ENCODE measurements at regions not wholly inside any gene's neighbourhood (a gene's known extent, or its start where the extent isn't known, plus 50 kb on each side); places are given as distances from the start of the nearest gene placed in this dataset.

GRCh38 chr2:49225126-49225525 lies 70.8 kb upstream of the FSHR start:
- H3K27me3 ChIP-seq: no peaks in the 10 kb centered on the region
- intact Hi-C loops (cut with DNase I): no loop called here

DNA sequence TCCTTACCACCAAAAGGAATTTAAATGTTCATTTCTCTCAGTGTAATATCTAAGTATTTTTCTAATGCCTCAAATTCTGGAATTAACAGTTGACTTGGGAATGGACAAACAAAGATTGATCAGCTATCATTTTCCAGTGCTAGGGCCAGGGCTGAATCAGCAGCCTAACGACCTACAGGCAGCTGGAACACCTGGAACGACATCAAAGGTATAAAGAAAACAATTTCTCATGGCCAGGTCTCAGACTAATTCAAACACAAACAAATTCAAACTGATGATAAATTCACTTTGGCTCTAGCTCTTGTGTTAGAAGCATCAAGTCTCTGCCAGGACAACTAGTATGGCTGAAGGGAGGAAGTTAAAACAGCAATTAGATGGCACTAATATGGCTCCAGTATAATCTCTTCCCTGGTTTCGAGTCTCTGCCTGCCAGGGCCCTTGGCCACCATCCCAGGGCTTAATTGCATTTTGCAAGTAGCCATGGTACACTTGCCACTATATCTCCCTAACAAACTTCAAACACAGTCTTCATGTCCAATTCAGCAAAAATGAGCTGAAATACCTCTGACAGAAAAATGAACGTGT lies 70.2 kb upstream of the FSHR start:
- Histone ChIP-seq H3K4me3 (no peak overlapping the region), H3K27me3 (no peaks in the 10 kb centered on the region), H3K9me3 (no peaks in the 10 kb centered on the region), H3K27ac (no peak overlapping the region), H3K4me1 (peaks cover 0 to 6% (median 2%) of the 10 kb centered on the region in 4 donors), H3K36me3 (no peaks in the 10 kb centered on the region)
- intact Hi-C loops (cut with DNase I): no loop called here
- 15 to 52% methylated on average over 4 of the region's 4 CpGs for WGBS, 2 donors
- TF ChIP-seq EP300 (IDR thresholded peaks at IDR 0.05) (no peak), POLR2AphosphoS5 (IDR thresholded peaks at IDR 0.05) (no peak), POLR2A (IDR thresholded peaks at IDR 0.05) (no peak), CTCF (IDR thresholded peaks at IDR 0.05) (no peak)
- DNase-seq: no peak

More at GRCh38 chr2:49225126-49225525, 70.8 kb upstream of the FSHR start:
- H3K4me3 ChIP-seq: no peak overlapping the region
- H3K27ac ChIP-seq: no peak overlapping the region
- no peaks in the 10 kb centered on the region for H3K36me3 ChIP-seq
- H3K4me1 ChIP-seq: peaks cover 0 to 6% (median 2%) of the 10 kb centered on the region in 4 donors
- no peak for DNase-seq
- no peak for TF ChIP-seq EP300 (IDR thresholded peaks at IDR 0.05)
- no peak for TF ChIP-seq POLR2A (IDR thresholded peaks at IDR 0.05)
- no peak for TF ChIP-seq CTCF (IDR thresholded peaks at IDR 0.05)
- no peaks in the 10 kb centered on the region for H3K9me3 ChIP-seq

GRCh38 chr2:49222975-49223528 lies 68.7 kb upstream of the FSHR start:
- no peaks in the 10 kb centered on the region for H3K9me3 ChIP-seq
- no peak for TF ChIP-seq POLR2A (IDR thresholded peaks at IDR 0.05)
- TF ChIP-seq EP300 (IDR thresholded peaks at IDR 0.05): no peak
- no peak for TF ChIP-seq POLR2AphosphoS5 (IDR thresholded peaks at IDR 0.05)
- no peak for TF ChIP-seq CTCF (IDR thresholded peaks at IDR 0.05)
- DNase-seq: no peak
- 54 to 87% methylated on average over 3 of the region's 3 CpGs for WGBS, 2 donors
- H3K4me1 ChIP-seq: peaks cover 0 to 6% (median 2%) of the 10 kb centered on the region in 4 donors
- H3K27ac ChIP-seq: no peak overlapping the region
- intact Hi-C loops (cut with DNase I): no loop called here
- H3K4me3 ChIP-seq: no peak overlapping the region
- H3K36me3 ChIP-seq: no peaks in the 10 kb centered on the region
- H3K27me3 ChIP-seq: no peaks in the 10 kb centered on the region

GRCh38 chr2:49219741-49220140 lies 65.4 kb upstream of the FSHR start:
- Histone ChIP-seq H3K4me1 (peaks cover 0 to 4% (median under 1%) of the 10 kb centered on the region in 4 donors), H3K27me3 (no peaks in the 10 kb centered on the region), H3K27ac (no peak overlapping the region), H3K9me3 (no peaks in the 10 kb centered on the region), H3K4me3 (no peak overlapping the region), H3K36me3 (no peaks in the 10 kb centered on the region)
- 88 to 94% methylated on average over 1 of the region's 1 CpG for WGBS, 2 donors
- no peak for DNase-seq
- intact Hi-C loops (cut with DNase I): no loop called here
- TF ChIP-seq CTCF (IDR thresholded peaks at IDR 0.05) (no peak), POLR2AphosphoS5 (IDR thresholded peaks at IDR 0.05) (no peak), EP300 (IDR thresholded peaks at IDR 0.05) (no peak), POLR2A (IDR thresholded peaks at IDR 0.05) (no peak)

DNA sequence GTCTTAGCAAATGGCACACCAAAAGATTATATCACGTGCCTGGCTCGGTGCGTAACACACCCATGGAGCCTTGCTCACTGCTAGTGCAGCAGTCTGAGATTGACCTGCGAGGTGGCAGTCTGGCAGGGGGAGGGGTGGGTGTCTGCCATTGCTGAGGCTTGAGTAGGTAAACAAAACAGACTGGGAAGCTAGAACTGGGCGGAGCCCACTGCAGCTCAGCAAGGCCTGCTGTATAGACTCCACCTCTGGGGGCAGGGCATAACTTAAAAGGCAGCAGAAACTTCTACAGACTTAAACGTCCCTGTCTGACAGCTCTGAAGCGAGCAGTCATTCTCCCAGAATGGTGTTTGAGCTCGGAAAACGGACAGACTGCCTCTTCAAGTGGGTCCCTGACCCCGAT lies 55.9 kb upstream of the FSHR start:
- no peak overlapping the region for H3K27ac ChIP-seq
- 29 to 72% methylated on average over 10 of the region's 10 CpGs for WGBS, 2 donors
- no peaks in the 10 kb centered on the region for H3K4me1 ChIP-seq
- DNase-seq: no peak
- no peaks in the 10 kb centered on the region for H3K27me3 ChIP-seq
- no peaks in the 10 kb centered on the region for H3K9me3 ChIP-seq
- no peaks in the 10 kb centered on the region for H3K36me3 ChIP-seq
- intact Hi-C loops (cut with DNase I): no loop called here
- no peak overlapping the region for H3K4me3 ChIP-seq
- TF ChIP-seq CTCF (IDR thresholded peaks at IDR 0.05) (no peak), POLR2A (IDR thresholded peaks at IDR 0.05) (no peak), EP300 (IDR thresholded peaks at IDR 0.05) (no peak)
